A549 (cell line): ENCODE measurements at regions not wholly inside any gene's neighbourhood (a gene's known extent, or its start where the extent isn't known, plus 50 kb on each side); places are given as distances from the start of the nearest gene placed in this dataset.

Experiments used
- ATAC-seq, 2 experiments: fragments of 200-7000 bp in 1 of 2; fragments of >200 bp in 1 of 2; cut with Nextera tagmentation in 1 of 2; cut with Tn5 transposase in 1 of 2; 3 replicates each; pipeline versions ENCODE4 v1.8.0 to v1.9.1; 2018 to 2020; ENCODE audit warnings: mild to moderate bottlenecking in 1 of 2, moderate library complexity in 1 of 2
- CTCF ChIA-PET: fragments of 300-600 bp; sonication (Branson Sonifier 250); formaldehyde crosslinking; extraction: SDS; loops from one replicate; lab custom pipeline; 2021; ENCODE audit warnings: antibody characterized with exemption, inconsistent platforms; lab: Yijun Ruan, JAX
- POLR2A ChIA-PET: fragments of 350-600 bp; formaldehyde crosslinking; extraction: SDS; loops from one replicate; lab custom pipeline; 2021; ENCODE audit warnings: antibody characterized with exemption, inconsistent platforms; lab: Yijun Ruan, JAX
- DNase-seq, 2 experiments: peaks; one replicate each; pipeline versions ENCODE4 v3.0.0 to v3.0.0-alpha.2; 2011 to 2016; ENCODE audit warnings: low read depth in 1 of 2, low spot score in 1 of 2
- FAIRE-seq: peaks from 2 replicates; lab custom pipeline; 2011; peaks lifted over from hg19 to GRCh38; lab: Jason Lieb, UNC
- H3K27ac ChIP-seq, 2 experiments: fragments of >200 bp; sonication (Bioruptor Twin); formaldehyde crosslinking; 3 replicates each; pipeline ENCODE4 v1.5.1; 2016 to 2017
- H3K4me1 ChIP-seq: fragments of >200 bp; sonication (Bioruptor Twin); formaldehyde crosslinking; 3 replicates; pipeline ENCODE4 v1.6.1; 2016
- H3K4me2 ChIP-seq: fragments of >200 bp; sonication (Bioruptor Twin); formaldehyde crosslinking; 3 replicates; pipeline ENCODE4 v1.6.1; 2016
- H3K4me3 ChIP-seq: fragments of >200 bp; sonication (Bioruptor Twin); formaldehyde crosslinking; 3 replicates; pipeline ENCODE4 v1.5.1; 2016
- H3K9me3 ChIP-seq: fragments of >200 bp; sonication (Bioruptor Twin); formaldehyde crosslinking; 3 replicates; pipeline ENCODE4 v1.6.1; 2016
- CHD2 ChIP-seq: fragments of 150-350 bp; IDR thresholded peaks from 2 replicates; pipeline ENCODE4 v1.6.1; 2014; ENCODE audit warnings: low read length; ENCODE audit not compliant: partially characterized antibody
- CTCF ChIP-seq: fragments of >200 bp; sonication (Bioruptor Twin); formaldehyde crosslinking; IDR thresholded peaks from 3 replicates; pipeline ENCODE4 v1.5.1; 2016
- E2F6 ChIP-seq: IDR thresholded peaks from 2 replicates; pipeline ENCODE4 v1.6.1; 2012; ENCODE audit warnings: low read depth, borderline replicate concordance
- EHMT2 ChIP-seq: fragments of 200-600 bp; sonication (generic); IDR thresholded peaks from 2 replicates; pipeline ENCODE4 v1.6.1; 2016; ENCODE audit warnings: antibody characterized with exemption, low read depth, mild to moderate bottlenecking, moderate library complexity
- ELK1 ChIP-seq: fragments of 150-350 bp; IDR thresholded peaks from 2 replicates; pipeline ENCODE4 v1.6.1; 2014; ENCODE audit warnings: low read depth, mild to moderate bottlenecking, low read length
- EP300 ChIP-seq, 2 experiments: fragments of >200 bp; sonication (Bioruptor Twin); formaldehyde crosslinking; IDR thresholded peaks; 2 replicates in 1 of 2; 3 replicates in 1 of 2; pipeline ENCODE4 v1.6.1; 2016 to 2017
- ESRRA ChIP-seq: fragments of 150-350 bp; IDR thresholded peaks from 2 replicates; pipeline ENCODE4 v1.6.1; 2014; ENCODE audit warnings: mild to moderate bottlenecking, low read length, borderline replicate concordance
- FOSB ChIP-seq: fragments of 250-450 bp; sonication (Bioruptor Pico); IDR thresholded peaks from 2 replicates; pipeline ENCODE4 v1.5.0; 2020; ENCODE audit warnings: mild to moderate bottlenecking, moderate library complexity
- FOSL2 ChIP-seq, 2 experiments: fragments of 450-650 bp in 1 of 2; fragments of >200 bp in 1 of 2; sonication (Bioruptor Twin) in 1 of 2; formaldehyde crosslinking; IDR thresholded peaks; 2 replicates each; pipeline versions ENCODE4 v1.5.0 to v1.6.1; 2016 to 2020; ENCODE audit warnings: mild to moderate bottlenecking in 1 of 2, moderate library complexity in 1 of 2
- HOXB13 ChIP-seq: fragments of 250-450 bp; sonication (Bioruptor Pico); IDR thresholded peaks from 2 replicates; pipeline ENCODE4 v1.5.0; 2020; ENCODE audit warnings: low read depth, mild to moderate bottlenecking, moderate library complexity
- JUN ChIP-seq, 2 experiments: fragments of >200 bp; sonication (Bioruptor Twin); formaldehyde crosslinking; IDR thresholded peaks; 2 replicates in 1 of 2; 3 replicates in 1 of 2; pipeline ENCODE4 v1.6.1; 2016 to 2017
- JUNB ChIP-seq: fragments of >200 bp; sonication (Bioruptor Twin); formaldehyde crosslinking; IDR thresholded peaks from 2 replicates; pipeline ENCODE4 v1.6.1; 2016
- MYC ChIP-seq: IDR thresholded peaks from 2 replicates; pipeline ENCODE4 v1.6.1; 2012; ENCODE audit warnings: mild to moderate bottlenecking, inconsistent platforms, low read length, improper control_type of control experiment, borderline replicate concordance
- RAD21 ChIP-seq, 2 experiments: fragments of >200 bp in 1 of 2; sonication (Bioruptor Twin) in 1 of 2; formaldehyde crosslinking in 1 of 2; IDR thresholded peaks in 1 of 2; conservative IDR thresholded peaks in 1 of 2; 2 replicates in 1 of 2; 3 replicates in 1 of 2; pipeline ENCODE4 v1.6.1; 2012 to 2018; ENCODE audit warnings: inconsistent platforms in 1 of 2
- REST ChIP-seq: fragments of 200-600 bp; sonication (generic); IDR thresholded peaks from 2 replicates; pipeline ENCODE4 v1.6.1; 2016; ENCODE audit warnings: antibody characterized with exemption, mild to moderate bottlenecking, moderate library complexity
- TP53 ChIP-seq: fragments of 250-450 bp; sonication (Bioruptor Pico); IDR thresholded peaks from 2 replicates; pipeline ENCODE4 v1.5.0; 2021; ENCODE audit warnings: mild to moderate bottlenecking, moderate library complexity
- WGBS: methylation state at CpG from one replicate; pipeline ENCODE4 v1.1.6; 2017; ENCODE audit errors: missing lambda C conversion rate; 5-methylcytosine and 5-hydroxymethylcytosine counted together
- TF ChIP-seq, protein P1 (sequence below): fragments of 250-450 bp; sonication (Bioruptor Pico); IDR thresholded peaks from 2 replicates; pipeline ENCODE4 v1.5.0; 2021; ENCODE audit warnings: mild to moderate bottlenecking, moderate library complexity, borderline replicate concordance
- TF ChIP-seq, protein P2 (sequence below): fragments of 450-650 bp; IDR thresholded peaks from 2 replicates; pipeline ENCODE4 v1.6.1; 2014; ENCODE audit warnings: antibody characterized with exemption

DNA sequence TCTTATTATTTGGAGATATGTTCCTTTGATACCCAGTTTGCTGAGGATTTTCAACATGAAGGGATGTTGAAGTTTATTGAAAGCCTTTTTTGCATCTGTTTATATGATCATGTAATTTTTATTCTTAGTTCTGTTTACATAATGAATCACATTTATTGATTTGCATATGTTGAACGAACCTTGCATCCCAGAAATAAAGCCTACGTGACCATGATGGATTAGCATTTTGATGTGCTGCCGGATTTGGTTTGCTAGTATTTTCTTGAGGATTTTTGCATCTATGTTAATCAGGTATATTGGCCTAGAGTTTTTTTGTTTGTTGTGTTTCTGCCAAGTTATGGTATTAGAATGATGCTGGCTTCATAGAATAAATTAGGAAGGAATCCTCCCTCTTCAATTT is 161.4 kb upstream of the ITGA1 start (continued):
- TF ChIP-seq REST (no peak), RAD21 (conservative IDR thresholded peaks at IDR 0.05 in 1 of 2, IDR thresholded peaks at IDR 0.05 in 1 of 2) (no peak), EHMT2 (no peak)
- TF ChIP-seq, protein P1, sequence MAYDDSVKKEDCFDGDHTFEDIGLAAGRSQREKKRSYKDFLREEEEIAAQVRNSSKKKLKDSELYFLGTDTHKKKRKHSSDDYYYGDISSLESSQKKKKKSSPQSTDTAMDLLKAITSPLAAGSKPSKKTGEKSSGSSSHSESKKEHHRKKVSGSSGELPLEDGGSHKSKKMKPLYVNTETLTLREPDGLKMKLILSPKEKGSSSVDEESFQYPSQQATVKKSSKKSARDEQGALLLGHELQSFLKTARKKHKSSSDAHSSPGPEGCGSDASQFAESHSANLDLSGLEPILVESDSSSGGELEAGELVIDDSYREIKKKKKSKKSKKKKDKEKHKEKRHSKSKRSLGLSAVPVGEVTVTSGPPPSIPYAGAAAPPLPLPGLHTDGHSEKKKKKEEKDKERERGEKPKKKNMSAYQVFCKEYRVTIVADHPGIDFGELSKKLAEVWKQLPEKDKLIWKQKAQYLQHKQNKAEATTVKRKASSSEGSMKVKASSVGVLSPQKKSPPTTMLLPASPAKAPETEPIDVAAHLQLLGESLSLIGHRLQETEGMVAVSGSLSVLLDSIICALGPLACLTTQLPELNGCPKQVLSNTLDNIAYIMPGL (CRISPR knock-in tag), result no peak

GRCh38 chr5:52627740-52628139 is 160.0 kb upstream of the ITGA1 start:
- ChIA-PET CTCF (no interaction called here), POLR2A (no interaction called here)
- Histone ChIP-seq H3K9me3 (no peaks in the 10 kb centered on the region), H3K4me1 (no peaks in the 10 kb centered on the region), H3K4me3 (no peak overlapping the region), H3K4me2 (no peak overlapping the region), H3K27ac (no peak overlapping the region)
- no peak for FAIRE-seq
- TF ChIP-seq E2F6 (no peak), EP300 (IDR thresholded peaks at IDR 0.05) (no peak), JUNB (no peak), EHMT2 (no peak), ELK1 (no peak), HOXB13 (CRISPR knock-in tag) (no peak), CTCF (no peak), CHD2 (no peak), FOSB (no peak), JUN (IDR thresholded peaks at IDR 0.05) (no peak), FOSL2 (IDR thresholded peaks at IDR 0.05) (no peak), FOSL2 (CRISPR knock-in tag; IDR thresholded peaks at IDR 0.05) (no peak), ESRRA (no peak), MYC (no peak), TP53 (CRISPR knock-in tag) (no peak)
- TF ChIP-seq, protein P2, sequence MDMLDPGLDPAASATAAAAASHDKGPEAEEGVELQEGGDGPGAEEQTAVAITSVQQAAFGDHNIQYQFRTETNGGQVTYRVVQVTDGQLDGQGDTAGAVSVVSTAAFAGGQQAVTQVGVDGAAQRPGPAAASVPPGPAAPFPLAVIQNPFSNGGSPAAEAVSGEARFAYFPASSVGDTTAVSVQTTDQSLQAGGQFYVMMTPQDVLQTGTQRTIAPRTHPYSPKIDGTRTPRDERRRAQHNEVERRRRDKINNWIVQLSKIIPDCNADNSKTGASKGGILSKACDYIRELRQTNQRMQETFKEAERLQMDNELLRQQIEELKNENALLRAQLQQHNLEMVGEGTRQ, result no peak
- 0% methylated on average over 1 of the region's 1 CpG for WGBS
- DNase-seq, result no peak
- ATAC-seq, result no peak
